ENCODE measurements at regions not wholly inside any gene's neighbourhood (a gene's known extent, or its start where the extent isn't known, plus 50 kb on each side); places are given as distances from the start of the nearest gene placed in this dataset.

- TF ChIP-seq EZH2 (IDR thresholded peaks at IDR 0.05; ENCODE audit: borderline replicate concordance, low read length): no peak
- TF ChIP-seq, protein P1, sequence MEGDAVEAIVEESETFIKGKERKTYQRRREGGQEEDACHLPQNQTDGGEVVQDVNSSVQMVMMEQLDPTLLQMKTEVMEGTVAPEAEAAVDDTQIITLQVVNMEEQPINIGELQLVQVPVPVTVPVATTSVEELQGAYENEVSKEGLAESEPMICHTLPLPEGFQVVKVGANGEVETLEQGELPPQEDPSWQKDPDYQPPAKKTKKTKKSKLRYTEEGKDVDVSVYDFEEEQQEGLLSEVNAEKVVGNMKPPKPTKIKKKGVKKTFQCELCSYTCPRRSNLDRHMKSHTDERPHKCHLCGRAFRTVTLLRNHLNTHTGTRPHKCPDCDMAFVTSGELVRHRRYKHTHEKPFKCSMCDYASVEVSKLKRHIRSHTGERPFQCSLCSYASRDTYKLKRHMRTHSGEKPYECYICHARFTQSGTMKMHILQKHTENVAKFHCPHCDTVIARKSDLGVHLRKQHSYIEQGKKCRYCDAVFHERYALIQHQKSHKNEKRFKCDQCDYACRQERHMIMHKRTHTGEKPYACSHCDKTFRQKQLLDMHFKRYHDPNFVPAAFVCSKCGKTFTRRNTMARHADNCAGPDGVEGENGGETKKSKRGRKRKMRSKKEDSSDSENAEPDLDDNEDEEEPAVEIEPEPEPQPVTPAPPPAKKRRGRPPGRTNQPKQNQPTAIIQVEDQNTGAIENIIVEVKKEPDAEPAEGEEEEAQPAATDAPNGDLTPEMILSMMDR (IDR thresholded peaks at IDR 0.05; ENCODE audit: low read length): no peak
Measured at GRCh38 chr5:1934056-1934394, 51.3 kb upstream of the IRX4 start.

All from OCI-LY1 (cell line).